NB4 (cell line): ENCODE measurements at regions not wholly inside any gene's neighbourhood (a gene's known extent, or its start where the extent isn't known, plus 50 kb on each side); places are given as distances from the start of the nearest gene placed in this dataset.

Experiments
- CTCF ChIP-seq: IDR thresholded peaks from one replicate; pipeline ENCODE4 v1.5.1; 2012; ENCODE audit warnings: low read depth, low read length
- MAX ChIP-seq: IDR thresholded peaks from 2 replicates; pipeline ENCODE4 v1.6.1; 2011; ENCODE audit warnings: low read depth, low read length
- POLR2A ChIP-seq: IDR thresholded peaks from 2 replicates; pipeline ENCODE4 v1.6.1; 2011; ENCODE audit warnings: mild to moderate bottlenecking; ENCODE audit not compliant: insufficient read length; ENCODE audit errors: extremely low read depth

GRCh38 chr17:13694934-13695333, 93.2 kb upstream of the HS3ST3A1 start:
- no peak for TF ChIP-seq CTCF
- TF ChIP-seq MAX = no peak
- TF ChIP-seq POLR2A = no peak
